Vagina (tissue), 2 donors: ENCODE measurements at regions not wholly inside any gene's neighbourhood (a gene's known extent, or its start where the extent isn't known, plus 50 kb on each side); places are given as distances from the start of the nearest gene placed in this dataset.

ENCODE experiments used
- DNase-seq, 2 donors: peaks; one replicate each; pipeline ENCODE4 v3.0.0-alpha.2; 2017; ENCODE audit errors: extremely low spot score in 2 of 2
- H3K27ac ChIP-seq: fragments of 200-600 bp; sonication (generic); one replicate; pipeline ENCODE4 v1.5.1; 2019
- H3K27me3 ChIP-seq: fragments of 200-600 bp; sonication (generic); one replicate; pipeline ENCODE4 v1.5.1; 2019
- H3K36me3 ChIP-seq, 2 donors: fragments of 200-600 bp; sonication (generic); one replicate each; pipeline ENCODE4 v1.5.1; 2017 to 2019
- H3K4me1 ChIP-seq: fragments of 200-600 bp; sonication (generic); one replicate; pipeline ENCODE4 v1.5.1; 2019
- H3K4me3 ChIP-seq, 2 donors: fragments of 200-600 bp; sonication (generic); 1 replicate in 1 of 2; 2 replicates in 1 of 2; pipeline ENCODE4 v1.5.1; 2016 to 2019
- H3K9me3 ChIP-seq: fragments of 200-600 bp; sonication (generic); one replicate; pipeline ENCODE4 v1.5.1; 2019
- CTCF ChIP-seq, 3 experiments: fragments of 450-650 bp in 2 of 3; fragments of 200-600 bp in 1 of 3; sonication (generic) in 1 of 3; IDR thresholded peaks; one replicate each; pipeline ENCODE4 v1.5.1; 2017 to 2019; ENCODE audit warnings: antibody characterized with exemption in 3 of 3, mild to moderate bottlenecking in 2 of 3, moderate library complexity in 2 of 3
- POLR2A ChIP-seq, 2 donors: fragments of 450-650 bp; IDR thresholded peaks; one replicate each; pipeline ENCODE4 v1.6.1; 2017; ENCODE audit warnings: antibody characterized with exemption in 2 of 2, mild to moderate bottlenecking in 2 of 2, moderate library complexity in 2 of 2
- POLR2AphosphoS5 ChIP-seq, 2 donors: sonication (generic); formaldehyde crosslinking; IDR thresholded peaks; one replicate each; pipeline ENCODE4 v1.9.0; 2017; ENCODE audit warnings: antibody characterized with exemption in 2 of 2, mild to moderate bottlenecking in 2 of 2, low read depth in 1 of 2; ENCODE audit not compliant: insufficient read depth in 1 of 2
- intact Hi-C: fragments of 100-400 bp; cut with DNase I; formaldehyde crosslinking; loops from one replicate; pipeline ENCODE4 v1.15.1; 2023

GRCh38 chr9:1530696-1531095 lies 480.5 kb downstream of the DMRT2 start:
- no peak for DNase-seq
- H3K4me1 ChIP-seq: no peaks in the 10 kb centered on the region
- TF ChIP-seq POLR2AphosphoS5 (IDR thresholded peaks at IDR 0.05; ENCODE audit: insufficient read depth in 1 of 2, low read depth in 1 of 2): no peak
- TF ChIP-seq CTCF (IDR thresholded peaks at IDR 0.05): no peak
- TF ChIP-seq POLR2A (IDR thresholded peaks at IDR 0.05): no peak
- no peaks in the 10 kb centered on the region for H3K9me3 ChIP-seq
- H3K36me3 ChIP-seq: no peaks in the 10 kb centered on the region
- no peak overlapping the region for H3K27ac ChIP-seq
- H3K4me3 ChIP-seq: no peak overlapping the region
- no peaks in the 10 kb centered on the region for H3K27me3 ChIP-seq
- intact Hi-C loops: no loop called here

GRCh38 chr9:1531424-1531823 lies 481.3 kb downstream of the DMRT2 start:
- H3K4me1 ChIP-seq: no peaks in the 10 kb centered on the region
- TF ChIP-seq POLR2AphosphoS5 (IDR thresholded peaks at IDR 0.05; ENCODE audit: insufficient read depth in 1 of 2, low read depth in 1 of 2): no peak
- no peak for TF ChIP-seq CTCF (IDR thresholded peaks at IDR 0.05)
- TF ChIP-seq POLR2A (IDR thresholded peaks at IDR 0.05): no peak
- DNase-seq: no peak
- H3K9me3 ChIP-seq: no peaks in the 10 kb centered on the region
- no peak overlapping the region for H3K27ac ChIP-seq
- H3K36me3 ChIP-seq: no peaks in the 10 kb centered on the region
- H3K27me3 ChIP-seq: no peaks in the 10 kb centered on the region
- H3K4me3 ChIP-seq: no peak overlapping the region
- intact Hi-C loops: no loop called here

- no peaks in the 10 kb centered on the region for H3K36me3 ChIP-seq
- no peaks in the 10 kb centered on the region for H3K4me1 ChIP-seq
- intact Hi-C loops: no loop called here
- no peak for DNase-seq
- no peak for TF ChIP-seq POLR2A (IDR thresholded peaks at IDR 0.05)
- TF ChIP-seq POLR2AphosphoS5 (IDR thresholded peaks at IDR 0.05; ENCODE audit: insufficient read depth in 1 of 2, low read depth in 1 of 2): no peak
- TF ChIP-seq CTCF (IDR thresholded peaks at IDR 0.05): no peak
- H3K27me3 ChIP-seq: no peaks in the 10 kb centered on the region
- H3K4me3 ChIP-seq: no peak overlapping the region
- no peaks in the 10 kb centered on the region for H3K9me3 ChIP-seq
- no peak overlapping the region for H3K27ac ChIP-seq
Measured at GRCh38 chr9:1532171-1532570, 482.0 kb downstream of the DMRT2 start.

- H3K36me3 ChIP-seq: no peaks in the 10 kb centered on the region
- no peak overlapping the region for H3K27ac ChIP-seq
- no peaks in the 10 kb centered on the region for H3K9me3 ChIP-seq
- H3K4me1 ChIP-seq: no peaks in the 10 kb centered on the region
- no peak overlapping the region for H3K4me3 ChIP-seq
- DNase-seq: no peak
- intact Hi-C loops: no loop called here
- TF ChIP-seq POLR2A (IDR thresholded peaks at IDR 0.05) (no peak), POLR2AphosphoS5 (IDR thresholded peaks at IDR 0.05; ENCODE audit: insufficient read depth in 1 of 2, low read depth in 1 of 2) (no peak), CTCF (IDR thresholded peaks at IDR 0.05) (no peak)
- no peaks in the 10 kb centered on the region for H3K27me3 ChIP-seq
Measured at GRCh38 chr9:1535051-1535450, 480.1 kb upstream of the SMARCA2 start.

GRCh38 chr9:1535599-1535998 lies 479.5 kb upstream of the SMARCA2 start:
- TF ChIP-seq CTCF (IDR thresholded peaks at IDR 0.05) (no peak), POLR2AphosphoS5 (IDR thresholded peaks at IDR 0.05; ENCODE audit: insufficient read depth in 1 of 2, low read depth in 1 of 2) (no peak), POLR2A (IDR thresholded peaks at IDR 0.05) (no peak)
- intact Hi-C loops: no loop called here
- no peak overlapping the region for H3K27ac ChIP-seq
- H3K9me3 ChIP-seq: no peaks in the 10 kb centered on the region
- no peaks in the 10 kb centered on the region for H3K27me3 ChIP-seq
- no peaks in the 10 kb centered on the region for H3K4me1 ChIP-seq
- DNase-seq: no peak
- no peaks in the 10 kb centered on the region for H3K36me3 ChIP-seq
- H3K4me3 ChIP-seq: no peak overlapping the region
